Activated CD8-positive, alpha-beta memory T cell treated with anti-CD3 and anti-CD28 coated beads for 36 hours (primary cell): ENCODE measurements at regions not wholly inside any gene's neighbourhood (a gene's known extent, or its start where the extent isn't known, plus 50 kb on each side); places are given as distances from the start of the nearest gene placed in this dataset.

Experiments used
- CTCF ChIA-PET: fragments of 350-600 bp; sonication (Branson Sonifier 250); formaldehyde crosslinking; loops from one replicate; lab custom pipeline; 2021; ENCODE audit warnings: antibody characterized with exemption; lab: Charles Lee
- POLR2A ChIA-PET: fragments of 350-600 bp; sonication (Branson Sonifier 250); formaldehyde crosslinking; loops from one replicate; lab custom pipeline; 2021; ENCODE audit warnings: antibody characterized with exemption; lab: Charles Lee

- ChIA-PET CTCF (no interaction called here), POLR2A (no interaction called here)
These were observed 230.8 kb downstream of the POU4F1 start for GRCh38 chr13:78372581-78372980.

GRCh38 chr13:78370231-78370630, 233.1 kb downstream of the POU4F1 start:
- POLR2A ChIA-PET: no interaction called here
- CTCF ChIA-PET: no interaction called here

- ChIA-PET POLR2A (no interaction called here), CTCF (no interaction called here)
These were observed 238.6 kb downstream of the POU4F1 start for GRCh38 chr13:78364711-78365110.

- POLR2A ChIA-PET: no interaction called here
These were observed 262.3 kb downstream of the POU4F1 start for GRCh38 chr13:78341032-78341431.

GRCh38 chr13:78339927-78340326, 263.4 kb downstream of the POU4F1 start:
- POLR2A ChIA-PET: no interaction called here
- CTCF ChIA-PET: no interaction called here

More at GRCh38 chr13:78341032-78341431, 262.3 kb downstream of the POU4F1 start:
- CTCF ChIA-PET: no interaction called here

GRCh38 chr13:78334059-78334458, 269.3 kb downstream of the POU4F1 start:
- CTCF ChIA-PET: no interaction called here
- POLR2A ChIA-PET: no interaction called here

GRCh38 chr13:78326633-78327032, 276.7 kb downstream of the POU4F1 start:
- ChIA-PET POLR2A (no interaction called here), CTCF (no interaction called here)

- POLR2A ChIA-PET: no interaction called here
- CTCF ChIA-PET: no interaction called here
These were observed 277.8 kb downstream of the POU4F1 start for GRCh38 chr13:78325585-78325984.

- ChIA-PET POLR2A (no interaction called here), CTCF (no interaction called here)
These were observed 279.5 kb downstream of the POU4F1 start for GRCh38 chr13:78323848-78324247.

- ChIA-PET CTCF (interaction anchor here (0.5 kb wide), 1 partner anchor 998 kb away, joined by 3 read pairs; no protein-coding TSS in a partner anchor), POLR2A (no interaction called here)
These were observed 280.3 kb downstream of the POU4F1 start for GRCh38 chr13:78323040-78323439.

- CTCF ChIA-PET: no interaction called here
- POLR2A ChIA-PET: no interaction called here
These were observed 284.2 kb downstream of the POU4F1 start for GRCh38 chr13:78319101-78319627.

GRCh38 chr13:78317030-78317429, 286.3 kb downstream of the POU4F1 start:
- ChIA-PET CTCF (no interaction called here), POLR2A (no interaction called here)

- POLR2A ChIA-PET: no interaction called here
These were observed 293.7 kb downstream of the POU4F1 start for GRCh38 chr13:78309497-78310180.

GRCh38 chr13:78306519-78307206, 296.7 kb downstream of the POU4F1 start:
- ChIA-PET POLR2A (no interaction called here), CTCF (no interaction called here)

More at GRCh38 chr13:78309497-78310180, 293.7 kb downstream of the POU4F1 start:
- CTCF ChIA-PET: no interaction called here

- CTCF ChIA-PET: no interaction called here
- POLR2A ChIA-PET: no interaction called here
These were observed 298.2 kb downstream of the POU4F1 start for GRCh38 chr13:78305171-78305570.

GRCh38 chr13:78299832-78300623, 303.3 kb downstream of the POU4F1 start:
- POLR2A ChIA-PET: no interaction called here
- CTCF ChIA-PET: no interaction called here

GRCh38 chr13:78298657-78299056, 304.7 kb downstream of the POU4F1 start:
- ChIA-PET CTCF (no interaction called here), POLR2A (no interaction called here)

GRCh38 chr13:78286748-78287147, 316.6 kb downstream of the POU4F1 start:
- CTCF ChIA-PET: no interaction called here
- POLR2A ChIA-PET: no interaction called here

GRCh38 chr13:78265098-78265497, 338.3 kb downstream of the POU4F1 start:
- POLR2A ChIA-PET: no interaction called here
- CTCF ChIA-PET: no interaction called here

- ChIA-PET POLR2A (no interaction called here), CTCF (no interaction called here)
These were observed 339.7 kb upstream of the EDNRB start for GRCh38 chr13:78258304-78258703.
